Fibroblast of skin of abdomen (primary cell): ENCODE measurements at regions not wholly inside any gene's neighbourhood (a gene's known extent, or its start where the extent isn't known, plus 50 kb on each side); places are given as distances from the start of the nearest gene placed in this dataset.

ENCODE experiments used
- DNase-seq: peaks from one replicate; pipeline ENCODE4 v3.0.0-alpha.2; 2013

DNA sequence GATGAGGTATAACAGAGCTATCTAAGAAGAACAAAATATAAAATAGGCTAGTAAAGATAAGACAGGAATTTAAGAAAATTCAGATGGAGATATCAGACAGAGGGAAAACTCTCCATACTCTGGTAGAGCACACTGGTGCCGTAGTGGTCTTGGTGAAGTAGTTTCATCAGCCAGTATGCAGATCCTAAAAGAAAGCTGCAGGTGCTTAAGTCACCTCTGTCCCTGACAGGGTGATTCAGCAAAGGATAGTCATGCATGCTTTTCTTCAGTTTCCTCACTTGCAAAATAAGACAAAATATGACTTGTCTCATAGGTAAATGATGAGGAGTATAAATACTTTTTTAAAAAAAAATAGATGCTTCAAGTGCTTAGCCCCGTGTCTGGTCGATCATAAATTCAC is 794.9 kb downstream of the TNS3 start:
- DNase-seq = no peak

DNA sequence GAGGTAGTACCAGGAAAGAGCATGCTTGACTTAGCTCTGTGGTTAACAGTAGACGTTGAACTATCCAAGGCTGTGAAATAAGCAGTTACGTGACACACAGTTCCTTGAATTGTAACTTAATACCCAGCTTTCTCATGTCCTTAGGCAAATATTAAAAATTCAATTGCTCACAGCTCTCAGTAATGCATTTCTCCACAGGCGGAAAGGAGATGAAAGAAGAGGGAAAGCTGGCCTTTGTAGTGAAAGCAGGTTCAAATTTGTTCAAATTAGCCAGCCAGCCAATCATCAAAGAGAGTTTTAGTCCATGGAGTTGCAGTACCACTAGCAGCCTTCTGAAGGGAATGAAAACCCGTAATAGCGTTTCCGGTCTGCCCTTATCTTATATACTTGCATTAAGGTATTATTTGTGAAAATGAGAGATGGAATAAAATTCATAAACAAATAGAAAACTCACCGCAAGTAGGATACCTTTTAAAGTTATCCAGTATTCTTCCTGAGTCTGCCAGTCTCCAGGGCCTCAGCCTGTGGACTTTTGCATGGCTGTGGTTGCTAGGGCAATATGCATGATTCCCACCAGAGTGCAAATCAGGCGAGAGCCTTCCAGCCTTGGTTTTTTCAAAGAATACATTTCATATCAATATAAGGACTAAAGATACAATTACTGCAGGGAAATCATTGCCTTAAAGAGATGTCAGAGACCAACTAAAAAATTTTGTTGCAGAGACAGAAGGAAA is 795.5 kb downstream of the TNS3 start:
- peak; percentile 68 for DNase-seq

DNA sequence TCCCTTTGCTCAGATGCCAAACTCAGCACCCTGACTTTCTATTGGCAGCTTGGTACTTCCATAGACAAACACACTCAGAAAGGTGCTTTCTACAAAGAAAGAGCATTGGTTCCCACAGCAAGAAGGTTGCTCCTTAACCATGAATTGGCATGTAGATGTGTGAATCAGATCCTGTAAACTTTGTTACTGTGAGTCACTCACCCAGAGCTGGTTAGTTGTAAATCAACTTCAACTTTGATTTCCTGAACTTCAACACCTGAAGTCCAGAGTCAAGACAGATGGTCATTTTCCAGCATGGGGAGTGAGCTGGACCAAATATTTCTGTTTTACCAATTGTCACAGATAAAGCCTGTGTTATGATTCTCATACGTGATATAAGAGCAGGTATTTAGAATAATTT is 797.2 kb downstream of the TNS3 start:
- peak; percentile 78 for DNase-seq

DNA sequence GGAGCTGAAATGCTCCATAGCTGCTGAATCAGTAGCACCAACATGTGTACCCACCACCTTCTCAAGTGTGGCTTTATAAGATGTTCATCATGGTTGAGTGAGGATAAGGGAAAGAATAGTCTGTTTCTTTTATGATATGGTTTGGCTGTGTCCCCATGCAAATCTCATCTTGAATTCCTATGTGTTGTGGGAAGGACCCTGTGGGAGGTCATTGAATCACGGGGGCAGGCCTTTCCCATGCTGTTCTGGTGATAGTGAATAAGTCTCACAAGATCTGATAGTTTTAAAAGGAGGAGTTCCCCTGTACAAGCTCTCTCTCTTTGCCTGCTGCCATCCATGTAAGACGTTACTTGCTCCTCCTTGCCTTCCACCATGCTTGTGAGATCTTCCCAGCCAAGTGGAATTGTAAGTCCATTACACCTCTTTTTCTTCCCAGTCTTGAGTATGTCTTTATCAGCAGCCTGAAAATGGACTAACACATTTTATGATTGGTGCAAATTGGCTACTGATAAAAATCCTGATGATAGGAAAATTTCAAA is 799.9 kb downstream of the TNS3 start:
- DNase-seq = peak; percentile 34

DNA sequence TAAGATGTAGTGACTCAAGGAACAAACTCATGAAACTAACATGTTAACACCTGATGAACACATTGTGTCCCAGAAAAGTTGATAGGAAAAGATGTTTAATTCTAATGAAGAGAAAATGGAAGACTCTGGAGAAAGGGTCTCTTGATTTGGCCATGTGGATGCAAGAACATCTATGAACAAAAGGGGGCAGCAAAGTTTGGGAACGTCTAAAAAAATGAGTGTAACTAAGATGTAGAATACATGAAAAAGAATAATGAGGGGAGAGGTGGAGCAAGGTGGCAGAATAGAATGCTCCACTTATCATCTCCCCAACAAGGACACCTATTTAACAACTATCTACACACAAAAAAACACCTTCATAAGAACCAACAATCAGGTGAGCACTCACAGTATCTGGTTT is 805.1 kb downstream of the TNS3 start:
- peak; percentile 13 for DNase-seq

DNA sequence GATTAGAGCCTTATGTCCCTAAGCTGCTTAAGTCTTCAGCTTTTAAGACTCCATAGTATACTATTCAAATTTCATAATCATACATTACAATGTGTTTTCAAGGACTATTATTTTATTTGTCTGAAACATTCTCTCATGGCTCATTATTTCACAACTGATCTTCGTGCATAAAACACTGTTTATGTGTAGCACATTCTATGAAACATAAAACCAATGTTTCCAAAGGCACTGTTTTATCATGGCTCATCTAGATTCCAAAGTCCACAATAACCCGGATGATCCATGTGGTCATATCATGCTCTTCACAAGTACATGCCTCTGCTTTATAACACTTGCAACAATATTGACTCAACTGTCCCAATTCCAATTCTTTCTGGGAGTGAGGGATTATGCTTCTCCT is 806.1 kb downstream of the TNS3 start:
- DNase-seq = no peak

DNA sequence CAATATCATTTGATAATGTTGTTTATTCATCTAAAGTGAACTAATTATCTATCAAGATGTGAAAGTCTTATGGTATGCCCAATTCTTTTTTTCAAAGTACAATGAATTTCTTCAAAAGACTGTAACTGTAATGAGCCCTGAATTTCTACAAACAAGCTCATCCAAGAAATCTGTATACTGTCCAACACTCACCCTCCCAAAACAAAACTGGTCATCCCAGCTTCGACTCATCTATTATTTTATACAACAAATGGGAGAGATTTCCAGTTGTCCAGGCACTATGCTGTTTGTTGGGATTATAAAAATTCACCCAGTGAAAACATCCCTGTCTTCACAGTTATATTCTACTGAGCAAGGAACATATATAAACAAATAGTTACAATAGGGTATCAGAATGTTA is 806.9 kb downstream of the TNS3 start:
- no peak for DNase-seq

DNA sequence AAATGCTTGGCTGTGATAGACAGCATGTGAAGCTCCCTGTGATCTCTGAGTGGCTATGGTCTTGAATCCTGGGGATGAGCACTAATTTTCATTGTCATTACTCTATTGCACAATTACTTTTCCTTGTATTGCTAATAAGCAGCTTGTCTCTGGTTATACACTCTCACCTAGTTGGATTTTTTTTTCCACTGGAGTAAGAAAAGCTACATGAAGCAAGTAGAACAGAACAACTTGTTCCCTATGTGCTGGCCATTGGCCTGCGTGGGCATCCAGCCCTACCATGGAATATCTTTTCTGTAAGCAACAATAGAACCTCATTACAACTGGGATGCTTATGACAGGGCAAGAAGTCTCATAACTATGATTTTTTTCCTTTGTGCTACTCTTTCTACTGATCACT is 807.4 kb downstream of the TNS3 start:
- DNase-seq = no peak

DNA sequence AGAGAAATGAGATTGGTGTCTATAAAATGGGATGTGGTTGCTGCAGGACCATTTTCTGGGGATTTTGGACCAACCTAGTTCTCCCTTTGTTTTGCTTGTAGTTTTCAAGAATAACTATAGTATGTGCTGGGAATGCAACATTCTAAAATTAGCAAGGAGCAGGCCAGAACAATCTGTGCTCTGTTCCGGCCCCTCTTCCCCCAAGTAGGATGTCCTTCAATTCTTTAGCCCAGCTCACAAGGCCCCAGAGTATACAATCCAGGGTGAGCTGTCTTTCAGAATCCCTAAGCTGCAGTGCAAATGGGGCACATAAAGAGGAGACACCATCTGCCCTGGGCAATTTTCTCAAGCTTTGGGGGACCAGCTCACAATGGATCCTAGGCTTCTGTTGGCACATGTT is 809.1 kb downstream of the TNS3 start:
- DNase-seq = no peak

DNA sequence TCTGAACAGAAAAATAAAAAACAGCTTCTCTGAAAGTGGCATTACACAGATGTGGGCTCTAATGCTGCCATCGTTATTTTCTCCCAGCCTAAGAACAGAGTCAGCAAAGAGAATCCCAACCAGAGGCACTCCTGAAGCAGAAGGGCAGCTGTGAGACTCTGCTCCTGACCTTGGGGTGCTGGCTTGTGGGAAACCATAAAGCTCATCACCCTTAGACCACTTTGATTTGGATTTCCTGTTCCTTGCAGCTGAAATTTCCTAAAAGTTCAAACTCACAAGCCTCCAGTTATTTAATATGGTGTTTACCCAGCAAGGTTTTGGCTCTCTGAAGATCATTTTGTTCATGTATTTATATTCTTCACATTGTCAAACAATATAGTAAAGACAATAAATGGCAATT is 814.8 kb downstream of the TNS3 start:
- DNase-seq = no peak

DNA sequence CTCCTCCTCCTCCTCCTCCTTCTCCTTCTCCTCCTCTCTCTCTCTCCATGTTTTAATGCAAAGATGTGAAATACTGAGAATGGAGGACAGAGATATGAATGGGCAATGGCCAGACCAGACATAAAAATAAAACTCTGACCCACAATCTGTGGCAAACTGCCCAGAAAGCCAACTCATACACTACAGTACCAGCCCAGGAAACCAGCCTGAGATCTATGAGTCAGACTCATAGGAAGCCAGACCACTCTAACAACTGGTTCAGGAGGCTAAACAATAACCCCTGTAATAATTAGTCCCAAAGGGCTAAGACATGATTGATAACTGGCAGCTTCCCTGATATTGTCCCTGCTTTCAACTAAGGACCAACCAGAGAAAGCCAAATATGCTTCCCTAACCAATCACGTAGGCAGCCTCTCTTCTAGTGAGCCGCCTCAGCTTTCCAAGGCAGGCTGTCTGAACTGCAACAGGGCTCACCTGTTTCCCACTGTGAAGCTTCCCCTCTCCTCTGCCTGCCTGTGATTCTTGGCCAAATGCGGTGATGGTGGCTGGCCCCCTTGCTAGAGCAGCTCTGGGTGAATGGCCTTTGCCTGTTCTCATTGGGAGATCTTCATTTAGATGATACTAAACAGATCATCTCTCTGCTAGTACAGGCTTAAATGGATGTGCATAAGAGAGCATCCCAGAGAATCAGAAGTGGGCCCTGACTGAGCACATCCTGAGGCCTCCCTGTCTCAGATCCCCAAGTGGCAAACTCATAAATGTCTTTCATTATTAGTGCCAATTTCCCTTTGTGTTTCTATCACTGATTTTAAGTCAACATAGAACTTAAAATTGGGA is 817.6 kb downstream of the TNS3 start:
- peak; percentile 97 for DNase-seq

DNA sequence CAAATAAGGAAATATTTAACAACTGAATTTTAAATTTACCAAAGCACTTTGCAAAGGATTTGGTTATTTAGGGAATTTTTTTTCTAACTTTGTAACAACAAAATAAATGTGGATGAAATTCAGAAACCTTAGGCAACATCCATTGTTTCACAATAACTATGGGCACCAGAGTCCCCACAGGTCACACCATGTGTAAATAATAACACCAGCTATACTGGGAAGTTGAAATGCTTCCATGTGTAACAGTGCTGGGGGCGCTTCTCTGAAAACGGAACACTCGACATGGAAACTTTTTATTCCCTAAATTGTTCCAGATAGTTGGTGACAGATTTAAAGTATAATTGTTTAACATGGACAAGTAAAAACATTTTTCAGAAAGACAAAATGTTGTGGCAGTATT is 818.6 kb downstream of the TNS3 start:
- no peak for DNase-seq

DNA sequence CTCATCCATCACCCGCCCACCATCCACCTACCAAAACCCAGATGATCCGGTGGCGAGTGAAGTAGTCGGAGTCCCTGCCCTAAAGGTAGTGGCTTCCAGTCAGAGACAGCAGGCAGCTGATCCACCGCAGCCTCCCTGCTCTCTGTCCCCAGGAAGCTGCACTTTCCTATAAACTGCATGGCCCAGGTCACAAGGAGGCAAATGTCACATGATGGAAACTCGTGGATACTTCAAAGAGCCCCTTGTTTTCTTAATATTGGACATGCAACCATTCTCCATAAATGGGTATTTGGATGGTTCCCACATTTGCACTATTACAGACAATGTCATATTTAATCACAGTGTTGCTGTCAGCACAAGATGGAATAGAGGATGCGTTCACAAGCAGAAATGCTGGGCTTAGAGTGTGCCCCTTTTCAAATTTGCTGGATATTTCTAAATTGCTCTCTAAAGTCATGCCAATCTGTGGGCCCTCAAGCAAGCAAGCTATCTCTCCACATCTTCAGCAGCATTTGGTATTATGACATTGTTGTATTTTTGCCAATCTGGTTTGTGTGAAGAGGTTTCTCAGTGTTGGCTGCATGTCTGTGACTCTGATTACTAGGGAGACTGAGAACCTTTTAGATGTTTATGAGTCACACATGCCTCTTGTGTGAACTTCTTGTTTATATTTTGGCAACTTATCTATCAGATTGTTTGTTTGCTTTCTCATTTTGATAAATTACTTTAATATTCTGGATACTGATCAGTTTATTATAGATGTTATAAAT is 822.0 kb downstream of the TNS3 start:
- DNase-seq = peak; percentile 53

DNA sequence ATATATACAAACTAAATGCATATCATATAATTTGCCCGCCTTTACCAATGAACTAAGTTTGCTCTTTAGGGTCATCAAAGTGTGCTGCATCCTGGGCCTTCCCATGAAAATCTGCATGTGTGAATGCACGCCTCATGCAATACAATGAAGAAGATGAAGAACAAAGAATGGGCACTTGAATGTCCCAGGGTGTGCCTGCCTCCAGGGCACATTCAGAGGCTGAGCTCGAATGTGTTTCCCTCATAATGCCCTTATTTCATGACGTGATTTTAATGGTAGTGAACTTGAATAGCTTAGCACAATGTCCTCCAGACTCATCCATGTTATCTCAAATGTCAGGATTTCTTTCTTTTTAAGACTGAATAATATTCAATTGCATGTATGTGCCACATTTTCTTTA is 824.9 kb downstream of the TNS3 start:
- no peak for DNase-seq

DNA sequence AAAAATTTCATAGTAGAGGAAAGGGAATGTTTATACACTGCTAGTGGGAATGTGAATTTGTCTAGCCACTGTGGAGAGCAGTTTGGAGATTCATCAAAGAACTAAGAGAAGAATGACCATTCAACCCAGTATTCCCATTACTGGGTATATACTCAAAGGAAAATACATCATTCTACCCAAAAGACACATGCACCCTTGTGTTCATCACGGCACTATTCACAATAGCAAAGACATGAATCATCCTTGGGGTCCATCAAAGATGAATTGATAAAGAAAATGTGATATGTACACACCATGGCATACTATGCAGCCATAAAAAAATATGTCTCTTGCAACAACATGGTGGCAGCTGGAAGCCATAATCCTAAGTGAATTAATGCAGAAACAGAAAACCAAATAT is 825.7 kb downstream of the TNS3 start:
- DNase-seq = no peak

DNA sequence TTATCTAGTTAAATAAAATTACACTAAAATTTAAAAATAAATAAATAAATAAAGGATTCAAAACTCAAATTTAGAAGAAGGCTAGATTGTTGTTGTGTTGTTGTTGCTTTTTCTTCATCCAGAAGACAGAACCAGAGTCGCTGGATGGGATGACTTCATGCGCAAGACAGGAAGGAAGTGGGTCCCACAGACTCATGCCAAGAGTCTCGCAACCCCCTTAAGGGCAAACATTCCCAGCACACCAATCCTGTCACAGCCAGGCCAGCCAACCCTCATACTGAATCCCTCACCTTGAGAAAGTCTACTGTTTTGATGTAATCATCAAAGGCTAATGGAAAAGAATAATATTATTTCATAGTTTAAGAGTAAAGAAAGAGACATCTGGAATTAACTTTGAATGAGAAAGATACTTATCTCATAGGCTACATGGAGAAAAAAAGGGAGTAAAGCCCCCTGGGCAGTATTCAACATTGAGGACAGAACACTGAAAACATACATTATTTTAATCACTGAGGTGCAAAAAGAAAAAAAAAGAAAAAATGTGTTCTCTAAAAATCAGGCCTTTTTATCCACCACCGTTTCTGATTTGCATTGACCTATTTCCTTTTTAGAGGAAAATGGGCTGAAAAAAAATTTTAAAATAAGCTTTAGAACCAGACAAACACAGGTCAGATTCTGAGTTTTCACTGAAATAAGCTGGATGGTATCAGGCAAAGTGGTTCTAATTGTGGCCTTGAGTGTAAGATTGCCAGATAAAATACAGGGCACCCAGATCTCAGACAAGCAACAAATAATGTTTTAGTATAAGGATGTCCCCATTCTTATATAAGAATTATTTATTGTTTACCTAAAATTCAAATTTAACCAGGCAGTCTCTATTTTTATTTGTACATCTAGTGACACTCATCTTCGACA is 826.5 kb downstream of the TNS3 start:
- no peak for DNase-seq

DNA sequence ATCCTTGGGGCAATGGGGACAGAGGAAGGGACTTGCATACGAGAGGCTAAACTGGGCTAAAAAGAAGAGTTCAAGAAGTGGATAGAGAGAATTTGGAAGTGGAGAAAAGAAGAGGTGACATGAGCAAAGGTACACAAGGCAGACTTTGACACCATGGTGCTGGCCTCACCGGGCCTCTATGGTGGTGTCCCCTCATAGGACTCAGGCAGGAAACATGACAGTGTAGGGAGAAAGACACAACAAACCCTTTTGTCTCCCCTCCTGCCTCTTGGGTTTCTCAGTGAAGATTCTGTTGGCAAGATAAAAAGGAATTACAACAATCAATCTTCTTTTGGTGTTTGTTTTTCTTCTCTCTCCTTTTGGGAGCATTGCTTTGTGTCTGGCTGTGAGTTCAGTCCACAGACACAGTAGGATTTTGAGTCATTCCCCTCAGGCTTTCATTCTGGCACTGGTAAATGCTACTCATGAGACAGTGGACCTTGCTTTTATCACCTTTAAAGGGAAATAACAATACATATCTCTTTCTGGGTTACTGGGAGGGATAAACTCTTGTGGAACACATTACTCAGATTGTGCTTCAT is 827.7 kb downstream of the TNS3 start:
- peak; percentile 83 for DNase-seq

DNA sequence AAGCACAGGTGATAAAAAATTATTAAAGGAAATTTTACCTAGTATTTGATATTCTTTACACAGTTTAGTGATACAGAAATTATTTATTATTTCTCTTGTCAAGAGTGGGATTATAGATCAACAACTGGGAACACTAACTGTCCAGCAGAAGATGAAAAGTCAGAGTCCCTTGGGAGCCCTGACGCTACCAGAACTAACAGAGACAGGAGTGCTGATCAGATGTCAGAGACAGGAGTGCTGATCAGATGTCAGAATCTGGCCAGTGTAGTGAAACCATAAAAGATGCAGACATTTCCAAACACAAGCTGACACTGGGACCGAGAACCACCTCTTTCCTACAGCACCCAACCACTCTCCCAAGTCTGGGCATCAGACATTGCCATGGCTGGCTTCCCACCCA is 828.2 kb downstream of the TNS3 start:
- no peak for DNase-seq

DNA sequence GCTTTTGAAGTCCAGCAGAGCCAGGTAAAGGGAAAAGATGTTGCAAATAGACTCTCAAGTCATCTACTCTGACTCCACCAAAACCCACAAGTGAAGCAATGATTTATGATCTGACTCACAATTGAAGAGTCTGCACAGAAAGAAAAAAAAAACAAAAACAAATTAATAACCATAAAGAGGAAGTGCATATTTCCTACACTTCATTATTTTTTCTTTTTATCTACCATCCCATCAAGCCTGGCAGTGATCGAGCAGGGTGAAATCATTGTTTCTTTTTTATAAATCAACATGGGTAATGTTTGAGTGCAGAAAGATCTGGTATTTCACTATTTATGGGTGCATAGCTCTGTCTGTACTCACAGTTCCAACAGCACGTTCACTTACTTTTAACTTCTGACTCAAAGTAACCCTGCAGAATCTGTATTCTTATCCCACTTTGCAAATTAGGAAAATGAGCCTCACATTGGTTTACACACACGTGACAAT is 829.0 kb downstream of the TNS3 start:
- peak; percentile 95 for DNase-seq

DNA sequence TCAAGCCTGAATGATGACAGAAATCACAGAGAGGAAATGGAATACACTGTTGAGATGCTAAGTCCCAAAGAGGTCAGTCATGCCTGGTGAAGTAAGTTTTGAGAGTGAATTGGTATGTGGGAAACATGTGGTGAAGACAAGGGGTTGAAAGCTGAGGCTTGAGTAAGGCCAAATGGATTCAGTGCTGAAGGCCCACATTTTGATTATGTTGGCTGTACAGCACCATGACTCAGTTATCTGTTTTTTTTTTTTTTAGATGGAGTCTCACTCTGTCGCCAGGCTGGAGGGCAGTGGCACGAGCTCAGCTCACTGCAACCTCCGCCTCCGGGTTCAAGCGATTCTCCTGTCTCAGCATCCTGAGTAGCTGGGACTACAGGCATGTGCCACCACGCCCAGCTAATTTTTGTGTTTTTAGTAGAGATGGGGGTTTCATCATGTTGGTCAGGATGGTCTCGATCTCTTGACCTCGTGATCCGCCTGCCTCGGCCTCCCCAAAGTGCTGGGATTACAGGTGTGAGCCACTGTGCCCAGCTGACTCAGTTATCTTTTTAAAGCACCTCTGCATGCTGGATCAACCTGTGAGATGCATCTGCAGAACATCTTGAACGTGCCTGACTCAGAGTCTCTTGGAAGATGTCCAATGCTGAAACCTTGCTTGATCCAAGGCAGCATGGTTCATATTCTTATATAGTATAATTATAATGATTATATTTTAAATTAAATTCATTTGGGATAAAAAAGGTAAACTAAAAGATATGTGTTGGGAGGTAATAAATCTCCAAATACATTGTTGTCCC is 829.8 kb downstream of the TNS3 start:
- DNase-seq = peak; percentile 88

DNA sequence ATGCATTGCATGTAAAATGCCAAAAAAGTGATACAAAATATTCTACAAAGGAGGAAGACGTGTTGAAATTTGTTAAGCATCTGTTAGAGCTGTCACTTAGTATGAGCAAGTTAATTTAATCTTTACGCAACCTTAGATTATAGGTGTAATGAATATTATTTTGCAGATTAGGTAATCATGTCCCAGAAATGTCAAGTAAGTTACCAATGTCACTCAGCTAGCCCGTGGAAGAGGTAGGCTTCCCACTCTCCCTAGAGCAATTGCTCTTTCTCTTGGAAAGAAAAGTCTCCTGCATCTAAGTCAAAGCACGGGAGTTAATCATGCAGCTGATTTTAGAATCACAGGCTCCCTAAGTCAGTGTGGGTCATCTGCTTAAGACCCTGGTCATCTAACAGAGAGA is 830.4 kb upstream of the IGFBP3 start:
- DNase-seq = no peak
